NK-92 treated with Interleukin-12 subunit alpha and Interleukin-12 subunit beta, amount 100 ng/mL, for 24 hours (cell line): ENCODE measurements at regions not wholly inside any gene's neighbourhood (a gene's known extent, or its start where the extent isn't known, plus 50 kb on each side); places are given as distances from the start of the nearest gene placed in this dataset.

Source experiments
- DNase-seq: peaks from one replicate; lab custom pipeline; 2025; lab: John Stamatoyannopoulos, UW

DNA sequence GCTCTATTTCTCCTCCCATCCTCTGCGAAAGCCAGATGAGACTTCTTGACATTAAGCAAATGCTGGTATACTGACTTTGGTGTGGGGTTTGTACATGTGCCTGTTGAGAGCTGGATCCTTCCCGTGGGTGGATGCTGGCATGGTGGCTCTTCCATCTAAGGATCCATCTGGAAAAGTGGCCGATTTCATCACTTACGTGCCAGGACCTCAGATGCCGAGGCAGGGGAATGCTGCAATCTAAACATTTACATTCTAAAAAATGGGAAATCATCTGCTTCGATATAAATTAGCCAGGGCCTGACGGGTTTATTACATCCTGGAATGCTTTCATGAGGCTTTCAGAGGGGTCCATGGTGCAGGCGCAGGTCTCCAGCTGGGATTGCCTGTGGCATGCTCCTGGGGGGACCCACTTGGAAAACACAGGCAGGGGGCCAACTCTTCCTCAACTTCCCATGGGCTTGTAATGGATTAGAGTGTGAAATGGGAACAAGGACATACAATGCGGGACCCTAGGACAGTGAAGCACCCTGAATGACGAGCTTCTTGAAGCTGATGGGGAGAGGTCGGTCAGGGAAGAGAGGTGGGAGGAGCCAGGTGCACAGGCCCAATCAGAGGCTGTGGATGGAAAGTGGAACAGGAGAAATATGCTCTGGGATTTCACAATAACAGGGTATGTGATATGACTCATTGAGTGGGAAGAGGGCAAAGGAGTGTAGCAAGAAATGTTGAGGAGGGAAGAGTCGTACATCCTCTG lies 105.5 kb upstream of the PITX1 start:
- no peak for DNase-seq

DNA sequence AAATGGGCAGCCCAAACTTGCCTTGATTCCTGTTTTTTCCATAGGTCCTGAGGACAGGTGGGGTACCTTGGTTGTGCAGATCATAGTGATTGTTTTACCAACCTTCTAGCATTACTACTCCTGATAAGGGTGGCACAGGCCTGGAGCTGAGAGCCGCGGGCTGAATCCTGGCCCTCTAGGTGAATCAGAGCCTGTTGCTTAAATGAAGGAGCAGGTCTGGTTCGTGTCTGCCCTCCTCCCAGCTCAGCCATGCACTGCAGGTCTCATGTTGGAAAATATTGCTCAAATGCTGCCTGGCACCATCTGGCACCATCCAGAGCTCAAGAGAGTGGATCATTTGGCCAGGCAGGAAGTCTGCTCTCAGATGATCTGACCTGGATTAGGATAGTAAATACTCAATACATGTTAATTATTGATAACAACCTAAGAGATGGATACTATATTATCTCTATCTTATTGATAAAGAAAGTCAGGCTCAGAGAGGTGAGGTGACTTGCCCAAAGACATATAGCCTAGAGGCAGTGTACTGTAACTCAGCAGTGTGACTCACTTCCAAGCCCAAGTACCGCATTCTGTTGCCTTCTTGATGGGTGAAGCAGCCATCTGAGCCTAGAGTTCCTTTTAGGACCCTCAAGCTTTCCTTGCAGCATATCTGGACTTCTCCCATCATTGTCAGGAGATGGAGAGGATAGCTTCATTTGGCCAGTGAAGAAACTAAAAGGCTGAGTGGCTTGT lies 104.3 kb upstream of the PITX1 start:
- DNase-seq = no peak

DNA sequence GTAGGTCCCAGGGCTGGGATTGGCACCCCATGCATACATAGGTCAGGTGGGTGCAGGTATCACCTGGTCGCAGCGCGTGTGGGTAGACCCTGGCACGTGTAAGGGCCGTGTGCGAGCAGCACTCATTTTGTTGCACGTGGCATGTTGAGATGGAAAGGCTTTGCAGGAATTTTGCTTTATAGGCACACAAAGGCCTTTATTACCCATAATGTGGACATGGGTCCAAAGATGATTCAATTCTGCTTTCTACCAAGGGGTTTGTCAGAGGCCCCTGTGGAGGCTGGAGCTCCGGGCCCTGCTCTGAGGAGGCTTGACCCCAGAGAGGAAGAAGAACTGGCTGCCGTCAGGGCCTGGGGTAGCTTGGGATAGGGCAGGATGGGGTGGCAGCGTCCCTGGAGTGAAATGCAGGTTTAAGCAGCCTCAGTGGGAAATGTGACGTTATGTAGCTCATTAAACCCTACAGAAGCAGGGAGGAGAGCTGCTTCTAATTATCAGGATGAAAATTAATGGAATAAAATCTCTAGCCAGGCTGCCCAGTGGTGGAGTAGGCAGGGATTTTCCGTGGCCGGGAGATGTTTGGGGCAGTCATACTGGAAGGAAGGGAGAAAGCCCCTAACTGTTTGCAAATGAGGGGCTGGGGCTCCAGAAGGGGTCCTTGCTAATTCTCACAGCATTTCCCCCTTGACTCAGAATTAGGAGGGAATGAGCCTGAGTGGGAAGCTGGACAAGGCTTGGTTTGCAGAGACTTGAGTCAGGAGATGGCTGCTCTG lies 103.3 kb upstream of the PITX1 start:
- DNase-seq = no peak

DNA sequence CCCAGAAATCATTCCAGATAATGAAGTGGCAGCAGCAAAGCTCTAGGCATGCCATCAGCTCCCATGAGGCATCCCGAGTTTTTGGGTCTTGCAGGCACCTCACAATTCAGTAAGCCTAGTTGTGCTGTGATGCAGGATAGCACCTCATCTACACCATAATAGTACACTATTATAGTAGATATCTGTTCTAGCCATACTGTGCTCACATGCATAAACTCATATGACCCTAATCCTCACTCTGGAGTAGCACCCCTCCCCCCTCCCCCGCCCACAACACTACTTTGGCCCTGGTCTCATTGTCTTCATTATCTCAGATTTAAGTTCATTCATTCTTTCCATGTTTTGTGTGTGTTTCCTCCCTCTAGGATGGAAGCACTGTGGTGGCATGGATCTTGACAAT lies 102.5 kb upstream of the PITX1 start:
- DNase-seq = no peak

DNA sequence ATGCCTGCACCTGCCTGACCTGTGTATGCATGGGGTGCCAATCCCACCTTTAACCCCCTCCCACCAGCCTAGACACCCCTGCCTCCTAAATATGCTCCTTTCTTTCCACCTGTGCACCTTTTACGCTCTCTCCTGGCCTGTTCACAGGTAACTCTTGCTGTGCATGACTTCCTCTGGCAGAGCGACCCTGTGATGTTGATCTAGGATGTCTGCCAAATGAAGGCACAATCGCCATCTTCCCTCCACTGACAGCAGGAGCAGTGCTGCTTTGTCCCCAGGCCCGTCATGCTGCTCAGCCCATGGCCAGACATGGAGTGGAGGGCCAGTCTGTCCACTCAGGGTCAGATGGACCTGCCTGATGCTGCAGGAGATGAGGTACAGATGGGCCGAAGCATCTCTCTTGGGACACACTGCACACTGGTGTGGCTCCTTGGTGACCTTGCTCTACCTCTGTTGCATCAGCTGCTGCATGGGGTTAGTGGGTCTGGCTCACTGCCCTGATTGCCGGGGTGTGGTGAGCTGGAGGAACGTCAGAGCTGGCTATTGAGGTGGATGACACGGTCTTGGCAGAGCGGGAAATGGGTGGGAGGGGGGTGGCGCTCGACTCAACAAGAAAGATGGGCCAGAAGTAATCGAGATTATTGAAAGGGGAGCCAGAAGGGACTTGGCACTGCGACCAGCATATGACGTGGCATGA lies 101.7 kb upstream of the PITX1 start:
- DNase-seq = no peak

DNA sequence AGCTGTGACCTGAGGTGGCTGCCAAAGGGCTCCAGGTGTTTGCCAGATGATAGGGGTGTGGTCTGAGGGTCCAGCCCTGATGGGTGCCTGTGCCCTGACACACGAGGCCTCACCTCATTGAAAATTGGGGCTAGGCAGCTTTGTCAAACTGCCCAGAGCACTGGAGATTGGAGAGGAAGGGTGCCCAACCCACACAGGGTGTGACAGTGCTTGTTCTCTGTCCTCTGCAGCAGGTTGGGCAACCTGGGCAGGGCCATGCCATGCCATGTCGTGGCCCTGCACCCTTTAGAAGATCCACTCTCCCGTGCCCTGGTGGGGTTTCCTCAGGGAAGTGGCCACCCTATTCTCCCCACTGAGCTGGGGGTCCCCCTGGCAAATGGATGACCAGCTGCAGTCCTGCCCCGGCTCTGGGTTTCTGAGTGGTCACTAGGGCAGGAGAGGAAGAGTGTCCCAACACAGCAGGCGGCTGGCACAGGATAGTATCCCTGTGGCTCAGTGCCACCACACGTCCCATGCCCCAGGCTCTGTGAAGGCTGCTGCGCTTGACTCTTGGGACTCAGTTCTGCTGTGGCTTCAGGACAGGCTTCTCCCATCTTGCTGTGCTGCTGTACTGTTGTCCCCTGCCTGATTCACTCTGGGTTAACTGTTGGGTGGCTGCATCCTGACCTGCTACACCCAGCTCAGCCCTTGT lies 100.8 kb upstream of the PITX1 start:
- DNase-seq = no peak

DNA sequence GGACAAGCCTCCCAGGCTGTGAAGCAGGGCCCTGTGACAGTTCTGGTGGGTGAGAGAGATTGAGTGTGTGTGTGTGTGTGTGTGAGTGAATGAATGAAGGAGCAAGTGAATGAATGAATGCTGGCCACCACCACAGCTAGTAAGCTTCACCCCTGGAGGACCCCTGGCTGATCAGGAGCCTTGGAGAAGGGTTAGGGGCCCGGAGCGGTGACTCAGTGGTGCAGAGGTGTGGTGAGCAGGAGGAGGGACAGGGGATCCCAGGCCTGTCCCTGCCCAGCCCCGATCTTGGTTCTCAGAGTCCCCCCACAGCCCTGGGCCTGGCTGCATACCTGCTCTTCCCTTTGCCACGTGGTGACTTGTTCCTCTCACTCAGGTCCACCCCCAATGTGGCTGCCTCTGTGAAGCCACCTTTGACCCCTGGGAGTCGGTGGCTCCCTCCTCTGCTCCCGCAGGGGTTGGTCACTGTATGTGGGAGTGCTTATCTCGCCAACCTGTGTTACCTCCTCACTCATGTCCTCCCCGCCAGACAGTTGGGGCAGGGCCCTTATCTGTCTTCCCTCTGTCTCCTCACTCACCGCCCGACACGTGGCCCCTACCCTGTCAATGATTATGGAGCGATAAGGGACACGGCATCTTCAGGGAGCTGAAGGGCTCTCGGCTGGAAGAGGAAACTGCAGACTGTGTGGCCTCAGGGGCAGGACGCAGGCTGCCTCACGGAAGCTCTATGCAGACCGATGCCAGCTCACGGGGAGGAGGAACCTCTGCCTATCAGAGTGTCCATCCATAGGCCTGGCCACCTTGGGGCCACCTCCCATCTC lies 99.9 kb upstream of the PITX1 start:
- no peak for DNase-seq

DNA sequence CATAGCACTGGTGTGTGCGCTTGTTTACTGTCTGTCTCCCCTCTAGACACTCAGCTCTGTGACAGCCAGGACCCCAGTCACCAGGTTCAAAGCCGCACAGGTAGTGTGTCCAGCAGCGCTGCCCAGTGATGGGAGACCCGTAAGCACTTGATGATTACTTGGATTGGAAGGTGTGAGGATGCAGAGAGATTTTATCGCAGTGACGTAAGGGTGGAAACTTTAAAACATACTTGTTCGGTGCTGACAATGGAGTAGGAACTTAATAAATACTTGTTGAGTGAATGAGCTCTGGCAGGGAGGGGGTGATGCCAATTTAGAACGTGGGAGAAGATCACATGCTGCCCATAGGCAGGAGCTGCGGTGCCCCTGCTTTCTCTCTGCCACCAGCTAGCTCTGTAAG lies 99.2 kb upstream of the PITX1 start:
- DNase-seq = no peak

DNA sequence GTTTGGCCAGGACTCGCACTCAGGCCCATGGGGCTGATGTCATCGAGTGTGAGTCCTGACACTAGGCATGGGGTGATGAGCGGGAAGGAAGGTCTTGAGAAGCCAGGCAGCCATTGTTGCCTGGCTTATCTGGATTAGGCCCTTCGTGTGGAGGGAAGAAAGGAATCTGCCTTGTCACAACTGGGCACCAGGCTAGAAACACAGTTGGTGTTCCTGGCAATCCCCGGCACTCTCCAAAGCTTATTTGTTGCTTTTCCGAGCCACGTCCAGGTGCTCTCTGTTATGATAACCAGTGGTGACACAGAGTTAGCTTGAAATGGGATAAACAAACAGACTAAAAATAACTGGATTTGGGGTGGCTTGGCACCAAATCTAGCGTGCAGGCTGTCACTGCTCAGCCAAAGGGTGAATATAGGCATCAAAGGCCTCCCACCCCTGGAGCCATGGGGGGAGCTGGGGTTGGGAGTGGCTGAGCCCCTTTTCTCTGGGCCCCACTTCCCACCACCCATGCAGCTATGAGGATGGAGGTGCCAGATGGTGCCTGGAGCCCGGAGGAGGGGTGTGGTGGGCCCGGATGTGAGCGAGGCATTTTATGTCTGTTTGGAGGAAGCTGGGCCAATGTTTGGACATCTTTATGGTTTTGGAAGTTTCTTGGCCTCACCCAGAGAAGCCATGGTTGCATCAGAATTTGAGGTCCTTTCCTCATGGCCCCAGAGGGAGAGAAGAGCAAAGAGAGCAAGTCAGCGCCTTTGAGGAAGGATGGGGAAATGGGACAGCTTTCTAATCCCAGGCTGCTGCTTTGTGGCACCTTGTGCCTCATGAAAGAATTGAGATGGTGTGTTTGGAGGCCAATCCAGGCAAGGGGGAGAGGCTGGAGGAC lies 98.0 kb upstream of the PITX1 start:
- DNase-seq = no peak

DNA sequence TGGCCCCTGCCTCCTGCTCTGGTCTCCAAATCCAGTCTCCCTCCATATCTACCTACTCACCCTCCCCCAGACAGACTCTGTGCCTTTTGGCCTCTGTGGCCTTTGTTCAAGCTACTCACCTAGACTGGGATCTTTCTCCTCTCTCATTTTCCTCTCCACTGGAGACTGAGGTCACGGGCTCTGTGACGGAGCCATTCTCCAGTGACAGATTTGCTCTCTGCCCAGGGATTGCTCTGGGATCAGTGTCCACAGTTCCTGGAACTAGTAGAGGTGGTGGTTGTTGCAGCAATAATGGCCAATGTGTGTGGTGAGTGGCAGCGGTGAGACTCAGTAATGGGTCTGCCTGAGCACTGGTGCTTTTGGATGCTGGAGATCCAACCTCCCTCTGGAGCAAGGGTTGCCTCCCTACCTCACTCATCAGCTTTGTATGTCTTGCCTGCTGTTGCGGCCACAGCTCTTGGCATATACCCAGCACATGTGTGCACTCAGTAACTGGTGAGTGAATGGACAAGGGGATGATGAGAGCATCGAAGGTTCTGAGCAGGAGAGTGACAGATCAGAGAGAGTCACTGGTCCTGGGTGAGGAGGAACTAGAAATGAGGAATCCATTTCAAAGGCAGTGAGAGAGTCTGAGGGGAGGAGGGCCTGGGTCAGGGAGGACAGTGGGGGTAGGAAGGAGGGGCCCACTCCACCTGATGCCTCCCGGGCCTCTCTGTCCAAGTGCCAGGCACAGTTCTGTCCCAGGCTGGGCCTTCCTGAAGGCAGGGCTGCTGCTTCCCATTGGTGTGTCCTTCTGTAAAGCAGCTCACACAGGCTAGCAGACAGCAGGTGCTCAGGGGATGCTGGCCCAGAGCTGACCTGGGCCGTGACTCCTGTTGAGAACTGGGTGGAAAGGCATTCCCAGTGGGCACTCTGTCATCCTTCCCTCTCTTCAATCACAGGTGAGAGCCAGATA lies 96.5 kb upstream of the PITX1 start:
- no peak for DNase-seq

DNA sequence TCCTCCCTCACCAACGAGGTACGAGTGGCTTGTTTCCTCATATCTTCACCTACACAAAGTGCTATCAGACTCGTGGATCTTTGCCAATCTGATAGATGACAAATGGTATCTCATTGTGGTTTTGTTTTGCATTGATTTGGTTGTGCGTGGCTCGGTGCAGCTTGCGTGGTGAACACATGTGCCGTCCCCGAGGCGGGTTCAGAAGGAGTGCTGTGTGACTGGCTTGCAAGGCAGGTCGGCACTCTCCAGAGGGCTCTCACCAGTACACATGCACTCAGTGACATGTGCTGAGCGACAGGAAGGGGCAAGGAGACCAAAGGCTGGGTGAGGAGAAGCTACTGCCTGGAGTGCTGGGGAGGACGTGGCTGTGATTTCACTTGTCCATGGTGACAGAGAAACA lies 95.3 kb upstream of the PITX1 start:
- no peak for DNase-seq

DNA sequence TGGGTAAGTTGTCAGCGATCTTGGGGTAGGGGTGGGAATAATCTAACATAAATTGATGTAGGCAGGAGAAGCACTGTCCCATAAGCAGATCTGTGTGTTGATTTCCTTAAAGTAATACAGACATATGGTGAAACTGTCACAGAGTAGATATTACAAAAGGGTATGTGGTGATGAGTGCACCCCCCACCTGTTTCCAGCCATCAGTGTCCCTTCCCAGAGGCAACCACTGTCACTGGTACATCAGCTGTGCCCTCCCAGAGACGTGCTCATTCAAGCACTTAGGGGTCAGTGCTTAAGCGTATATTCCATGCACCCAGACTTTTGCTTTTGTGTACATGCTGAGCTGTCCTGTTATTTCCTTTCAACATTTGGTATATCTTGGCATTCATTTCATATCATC lies 94.3 kb upstream of the PITX1 start:
- DNase-seq = no peak

DNA sequence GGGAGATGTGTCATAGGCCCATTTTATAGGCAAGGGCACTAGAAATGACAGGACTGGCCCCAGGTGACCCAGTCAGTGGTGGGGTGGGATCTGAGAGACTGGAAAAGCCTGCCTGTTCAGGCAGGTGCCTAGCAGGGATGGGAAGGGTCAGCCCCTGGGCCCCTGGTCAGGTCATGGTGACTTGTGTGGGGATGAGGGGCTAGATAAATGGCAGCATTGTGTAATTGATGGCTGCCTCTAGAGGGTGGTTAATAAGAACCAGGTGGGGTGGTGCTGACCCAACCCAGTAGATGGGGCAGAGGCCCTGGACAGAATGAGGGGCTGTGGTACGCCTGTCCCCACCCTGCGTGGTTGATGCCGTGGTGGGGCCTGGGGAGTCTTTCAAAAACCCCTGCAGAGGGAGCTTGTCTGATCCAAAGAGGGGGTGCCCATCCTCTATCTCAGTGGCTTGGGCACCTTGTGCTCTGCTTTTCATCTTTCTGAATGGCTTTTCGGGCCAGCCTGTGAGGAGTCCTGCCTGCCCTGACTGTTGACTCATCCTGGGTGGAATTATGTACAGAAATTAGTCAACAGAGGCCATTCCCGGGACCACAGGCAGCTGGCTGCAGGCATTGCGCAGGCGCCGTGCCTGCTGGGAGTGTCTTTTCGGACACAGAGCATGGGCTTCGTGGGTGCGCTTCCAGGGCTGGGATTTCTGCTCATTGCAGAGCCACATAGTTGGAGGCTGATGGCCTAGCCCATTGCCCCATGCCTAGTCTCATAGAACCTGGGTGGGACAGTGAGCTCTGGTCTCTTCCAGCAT lies 93.6 kb upstream of the PITX1 start:
- no peak for DNase-seq

DNA sequence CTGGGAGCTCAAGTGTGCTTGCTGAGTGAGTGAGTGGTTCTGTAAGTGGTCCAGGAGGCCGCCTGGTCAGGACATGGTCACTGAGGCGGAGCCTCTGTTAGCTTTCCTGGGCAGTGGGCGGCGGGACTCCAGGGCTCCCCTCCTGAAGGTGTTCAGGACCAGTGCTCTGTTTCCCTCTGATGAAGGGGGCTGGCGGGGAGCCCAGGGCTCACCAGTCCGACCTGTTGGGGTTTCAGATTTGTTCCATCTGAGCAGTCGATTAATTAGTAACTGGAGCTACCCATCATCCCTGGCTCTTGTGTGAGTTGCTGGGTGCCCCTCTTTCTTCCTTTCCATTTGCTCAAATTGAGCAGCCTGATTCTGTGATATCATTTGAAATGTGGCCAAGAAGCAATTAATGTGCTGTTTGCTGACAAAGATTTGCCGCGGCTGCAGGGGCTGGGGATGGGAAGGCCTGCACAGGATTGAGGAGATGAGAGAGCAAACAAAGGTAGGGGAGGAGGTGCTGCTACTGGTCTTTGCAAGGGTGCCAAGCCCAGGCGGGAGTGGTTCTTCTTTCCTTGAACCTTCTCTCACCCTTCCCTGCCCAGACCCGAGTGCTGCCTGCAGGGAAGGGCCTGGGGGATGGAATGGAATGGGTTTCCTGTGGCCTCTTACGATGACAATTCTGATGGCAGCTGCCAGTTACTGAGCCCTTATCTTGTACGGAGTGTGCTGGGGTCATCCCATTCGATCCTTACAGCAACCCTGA lies 92.8 kb upstream of the PITX1 start:
- DNase-seq = no peak

DNA sequence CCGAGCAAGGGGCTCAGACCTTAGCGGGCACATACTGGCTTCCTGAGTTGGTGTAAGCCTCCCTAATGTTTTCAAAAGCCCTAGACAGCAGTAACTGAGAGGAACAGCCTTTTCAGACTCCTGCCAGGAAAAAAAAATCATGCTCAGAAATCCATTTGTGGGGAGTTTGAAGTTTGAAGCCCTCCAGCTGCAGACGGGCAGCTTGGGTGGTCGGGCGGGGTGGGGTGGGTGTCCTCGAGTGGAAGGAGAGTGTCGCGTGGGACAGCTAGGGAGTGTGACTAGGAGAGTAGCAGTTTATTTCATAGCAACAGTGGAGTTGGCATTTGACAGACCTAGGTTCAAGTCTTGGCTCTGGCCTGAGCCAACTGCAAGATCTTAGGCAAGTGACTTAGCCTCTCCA lies 90.7 kb upstream of the PITX1 start:
- no peak for DNase-seq

DNA sequence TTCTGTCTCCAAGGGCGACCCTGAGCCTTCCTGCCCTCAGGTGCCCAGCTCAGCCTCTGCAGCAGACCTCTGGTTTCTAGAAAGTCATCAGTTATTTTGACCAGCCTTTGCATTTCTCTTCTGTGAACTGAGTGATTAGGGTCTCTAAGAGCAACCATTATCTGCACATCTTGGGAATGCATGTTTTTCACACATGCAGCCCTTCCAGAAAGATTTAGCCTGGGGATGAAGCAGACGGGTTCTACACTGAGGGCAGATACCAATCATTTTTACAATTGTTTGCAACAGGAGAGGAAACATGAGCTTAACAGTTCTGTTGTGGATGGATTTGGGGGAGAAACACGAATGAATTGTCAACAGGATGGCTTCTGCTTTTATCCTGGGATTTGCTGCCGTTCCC lies 90.1 kb upstream of the PITX1 start:
- DNase-seq = no peak

DNA sequence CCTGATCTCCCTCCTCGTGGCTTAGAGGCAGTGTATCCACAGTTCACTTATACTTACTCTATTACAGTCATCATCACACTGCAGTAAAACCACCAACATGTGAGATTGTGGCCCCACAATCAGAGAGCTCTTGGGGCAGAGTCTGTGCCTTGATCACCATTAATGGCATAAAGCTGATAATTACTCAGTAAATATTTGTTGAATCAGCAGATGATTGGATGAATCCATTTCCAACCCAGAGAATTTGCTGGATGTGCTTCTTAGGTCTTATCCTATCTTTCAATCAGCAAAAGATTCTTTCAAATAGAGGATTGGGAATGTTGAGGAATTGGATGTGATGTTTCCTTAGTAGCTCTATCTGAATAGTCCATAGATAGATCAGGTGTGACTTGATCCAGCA lies 88.8 kb upstream of the PITX1 start:
- DNase-seq = no peak
